A549 (cell line): ENCODE measurements at regions not wholly inside any gene's neighbourhood (a gene's known extent, or its start where the extent isn't known, plus 50 kb on each side); places are given as distances from the start of the nearest gene placed in this dataset.

Experiments
- small RNA-seq, 6 experiments: library from RNA; depleted of rRNA; stranded (forward); fragments of <200 nt; gene quantifications; one replicate each; pipeline ENCODE3, GENCODE V24; 2012

Small RNA genes in the stretch of these regions (small RNA-seq; reads per million reads assigned to genes)
- gene RPS21P8: 0 reads per million in 6 experiments
